Stomach (tissue), 4 donors: ENCODE measurements at regions not wholly inside any gene's neighbourhood (a gene's known extent, or its start where the extent isn't known, plus 50 kb on each side); places are given as distances from the start of the nearest gene placed in this dataset.

Experiments
- CTCF ChIP-seq, 7 experiments: fragments of 450-650 bp in 4 of 7; fragments of 200-600 bp in 3 of 7; sonication (generic) in 3 of 7; IDR thresholded peaks; one replicate each; pipeline ENCODE4 v1.5.1; 2016 to 2019; ENCODE audit warnings: antibody characterized with exemption in 7 of 7, control low read depth in 2 of 7, mild to moderate bottlenecking in 1 of 7
- POLR2A ChIP-seq, 4 donors: fragments of 450-650 bp; IDR thresholded peaks; one replicate each; pipeline ENCODE4 v1.6.1; 2016; ENCODE audit warnings: antibody characterized with exemption in 4 of 4, control low read depth in 2 of 4, mild to moderate bottlenecking in 1 of 4, moderate library complexity in 1 of 4
- POLR2AphosphoS5 ChIP-seq, 3 donors: sonication (generic); formaldehyde crosslinking; IDR thresholded peaks; one replicate each; pipeline ENCODE4 v1.6.1; 2016; ENCODE audit warnings: antibody characterized with exemption in 3 of 3

GRCh38 chr3:89877230-89877629 is 769.8 kb downstream of the EPHA3 start:
- TF ChIP-seq CTCF (IDR thresholded peaks at IDR 0.05) (no peak), POLR2A (IDR thresholded peaks at IDR 0.05) (no peak), POLR2AphosphoS5 (IDR thresholded peaks at IDR 0.05) (no peak)
